A549 (cell line): ENCODE measurements at regions not wholly inside any gene's neighbourhood (a gene's known extent, or its start where the extent isn't known, plus 50 kb on each side); places are given as distances from the start of the nearest gene placed in this dataset.

Source experiments
- ATAC-seq, 2 experiments: fragments of 200-7000 bp in 1 of 2; fragments of >200 bp in 1 of 2; cut with Nextera tagmentation in 1 of 2; cut with Tn5 transposase in 1 of 2; 3 replicates each; pipeline versions ENCODE4 v1.8.0 to v1.9.1; 2018 to 2020; ENCODE audit warnings: mild to moderate bottlenecking in 1 of 2, moderate library complexity in 1 of 2
- CTCF ChIA-PET: fragments of 300-600 bp; sonication (Branson Sonifier 250); formaldehyde crosslinking; extraction: SDS; loops from one replicate; lab custom pipeline; 2021; ENCODE audit warnings: antibody characterized with exemption, inconsistent platforms; lab: Yijun Ruan, JAX
- POLR2A ChIA-PET: fragments of 350-600 bp; formaldehyde crosslinking; extraction: SDS; loops from one replicate; lab custom pipeline; 2021; ENCODE audit warnings: antibody characterized with exemption, inconsistent platforms; lab: Yijun Ruan, JAX
- DNase-seq, 2 experiments: peaks; one replicate each; pipeline versions ENCODE4 v3.0.0 to v3.0.0-alpha.2; 2011 to 2016; ENCODE audit warnings: low read depth in 1 of 2, low spot score in 1 of 2
- FAIRE-seq: peaks from 2 replicates; lab custom pipeline; 2011; peaks lifted over from hg19 to GRCh38; lab: Jason Lieb, UNC
- H3K27ac ChIP-seq, 2 experiments: fragments of >200 bp; sonication (Bioruptor Twin); formaldehyde crosslinking; 3 replicates each; pipeline ENCODE4 v1.5.1; 2016 to 2017
- H3K4me1 ChIP-seq: fragments of >200 bp; sonication (Bioruptor Twin); formaldehyde crosslinking; 3 replicates; pipeline ENCODE4 v1.6.1; 2016
- H3K4me2 ChIP-seq: fragments of >200 bp; sonication (Bioruptor Twin); formaldehyde crosslinking; 3 replicates; pipeline ENCODE4 v1.6.1; 2016
- H3K4me3 ChIP-seq: fragments of >200 bp; sonication (Bioruptor Twin); formaldehyde crosslinking; 3 replicates; pipeline ENCODE4 v1.5.1; 2016
- H3K9me3 ChIP-seq: fragments of >200 bp; sonication (Bioruptor Twin); formaldehyde crosslinking; 3 replicates; pipeline ENCODE4 v1.6.1; 2016
- ATOH8 ChIP-seq: fragments of 250-450 bp; sonication (Bioruptor Pico); IDR thresholded peaks from 2 replicates; pipeline ENCODE4 v1.5.0; 2020; ENCODE audit warnings: low read depth, mild to moderate bottlenecking, moderate library complexity
- BCL3 ChIP-seq: fragments of >200 bp; sonication (Bioruptor Twin); formaldehyde crosslinking; IDR thresholded peaks from 3 replicates; pipeline ENCODE4 v1.6.1; 2016
- CBX2 ChIP-seq: fragments of 200-600 bp; sonication (generic); IDR thresholded peaks from 2 replicates; pipeline ENCODE4 v1.6.1; 2016; ENCODE audit warnings: low read depth, mild to moderate bottlenecking, borderline replicate concordance
- CBX8 ChIP-seq: fragments of 200-600 bp; sonication (generic); IDR thresholded peaks from 2 replicates; pipeline ENCODE4 v1.6.1; 2016
- CEBPB ChIP-seq, 2 experiments: fragments of >200 bp in 1 of 2; sonication (Bioruptor Twin) in 1 of 2; formaldehyde crosslinking in 1 of 2; IDR thresholded peaks; 2 replicates each; pipeline ENCODE4 v1.6.1; 2012 to 2016
- EHMT2 ChIP-seq: fragments of 200-600 bp; sonication (generic); IDR thresholded peaks from 2 replicates; pipeline ENCODE4 v1.6.1; 2016; ENCODE audit warnings: antibody characterized with exemption, low read depth, mild to moderate bottlenecking, moderate library complexity
- ESRRA ChIP-seq: fragments of 150-350 bp; IDR thresholded peaks from 2 replicates; pipeline ENCODE4 v1.6.1; 2014; ENCODE audit warnings: mild to moderate bottlenecking, low read length, borderline replicate concordance
- FOXS1 ChIP-seq: fragments of 250-450 bp; sonication (Bioruptor Pico); IDR thresholded peaks from 2 replicates; pipeline ENCODE4 v1.5.0; 2020; ENCODE audit warnings: mild to moderate bottlenecking, moderate library complexity
- HMGXB4 ChIP-seq: fragments of 250-450 bp; sonication (Bioruptor Pico); IDR thresholded peaks from 2 replicates; pipeline ENCODE4 v1.5.0; 2021; ENCODE audit warnings: mild to moderate bottlenecking, moderate library complexity, borderline replicate concordance
- HOXB5 ChIP-seq: fragments of 250-450 bp; sonication (Bioruptor Pico); IDR thresholded peaks from 2 replicates; pipeline ENCODE4 v1.5.0; 2020; ENCODE audit warnings: mild to moderate bottlenecking, moderate library complexity
- JUNB ChIP-seq: fragments of >200 bp; sonication (Bioruptor Twin); formaldehyde crosslinking; IDR thresholded peaks from 2 replicates; pipeline ENCODE4 v1.6.1; 2016
- KDM1A ChIP-seq: fragments of 200-600 bp; sonication (generic); IDR thresholded peaks from 2 replicates; pipeline ENCODE4 v1.6.1; 2016; ENCODE audit warnings: low read depth, mild to moderate bottlenecking
- KDM5A ChIP-seq: fragments of 200-600 bp; sonication (generic); IDR thresholded peaks from 2 replicates; pipeline ENCODE4 v1.6.1; 2016; ENCODE audit warnings: antibody characterized with exemption, mild to moderate bottlenecking
- MYC ChIP-seq: IDR thresholded peaks from 2 replicates; pipeline ENCODE4 v1.6.1; 2012; ENCODE audit warnings: mild to moderate bottlenecking, inconsistent platforms, low read length, improper control_type of control experiment, borderline replicate concordance
- NR3C1 ChIP-seq: fragments of >200 bp; sonication (Bioruptor Twin); formaldehyde crosslinking; IDR thresholded peaks from 3 replicates; pipeline ENCODE4 v1.6.1; 2017
- PHF8 ChIP-seq: fragments of 200-600 bp; sonication (generic); IDR thresholded peaks from 2 replicates; pipeline ENCODE4 v1.6.1; 2016; ENCODE audit warnings: low read depth, mild to moderate bottlenecking, antibody characterized with exemption, moderate library complexity, borderline replicate concordance
- RAD21 ChIP-seq, 2 experiments: fragments of >200 bp in 1 of 2; sonication (Bioruptor Twin) in 1 of 2; formaldehyde crosslinking in 1 of 2; IDR thresholded peaks in 1 of 2; conservative IDR thresholded peaks in 1 of 2; 2 replicates in 1 of 2; 3 replicates in 1 of 2; pipeline ENCODE4 v1.6.1; 2012 to 2018; ENCODE audit warnings: inconsistent platforms in 1 of 2
- RCOR1 ChIP-seq: fragments of 150-350 bp; IDR thresholded peaks from 2 replicates; pipeline ENCODE4 v1.6.1; 2014; ENCODE audit warnings: antibody characterized with exemption, low read length, low read depth
- REST ChIP-seq: fragments of 200-600 bp; sonication (generic); IDR thresholded peaks from 2 replicates; pipeline ENCODE4 v1.6.1; 2016; ENCODE audit warnings: antibody characterized with exemption, mild to moderate bottlenecking, moderate library complexity
- RFX5 ChIP-seq: fragments of 450-650 bp; IDR thresholded peaks from 2 replicates; pipeline ENCODE4 v1.7.1; 2014; ENCODE audit warnings: antibody characterized with exemption, mild to moderate bottlenecking, moderate library complexity
- RNF2 ChIP-seq: fragments of 200-600 bp; sonication (generic); IDR thresholded peaks from 2 replicates; pipeline ENCODE4 v1.6.1; 2016; ENCODE audit warnings: low read depth, mild to moderate bottlenecking, antibody characterized with exemption, moderate library complexity, borderline replicate concordance
- SREBF2 ChIP-seq: fragments of 450-650 bp; IDR thresholded peaks from 2 replicates; pipeline ENCODE4 v1.6.1; 2014; ENCODE audit warnings: mild to moderate bottlenecking, moderate library complexity
- ZC3H11A ChIP-seq: fragments of 450-650 bp; IDR thresholded peaks from 2 replicates; pipeline ENCODE4 v1.6.1; 2014; ENCODE audit warnings: antibody characterized with exemption, mild to moderate bottlenecking
- ZFP36 ChIP-seq: fragments of 450-650 bp; IDR thresholded peaks from 2 replicates; pipeline ENCODE4 v1.6.1; 2014; ENCODE audit warnings: borderline replicate concordance; ENCODE audit not compliant: partially characterized antibody
- WGBS: methylation state at CpG from one replicate; pipeline ENCODE4 v1.1.6; 2017; ENCODE audit errors: missing lambda C conversion rate; 5-methylcytosine and 5-hydroxymethylcytosine counted together
- TF ChIP-seq, protein P1 (sequence below): IDR thresholded peaks from 2 replicates; pipeline ENCODE4 v1.6.1; 2012
- TF ChIP-seq, protein P2 (sequence below): fragments of >200 bp; sonication (Bioruptor Twin); formaldehyde crosslinking; IDR thresholded peaks from 3 replicates; pipeline ENCODE4 v1.5.1; 2016

- WGBS: 11% methylated on average over 2 of the region's 2 CpGs
Observed at GRCh38 chr2:221212105-221212504, 360.0 kb downstream of the EPHA4 start.

GRCh38 chr2:221215487-221215886 is 356.6 kb downstream of the EPHA4 start:
- TF ChIP-seq NR3C1 (no peak), MYC (no peak), PHF8 (no peak), HMGXB4 (CRISPR knock-in tag) (no peak), ZC3H11A (no peak), CEBPB (IDR thresholded peaks at IDR 0.05) (no peak), KDM1A (no peak), ATOH8 (no peak), CBX2 (no peak), FOXS1 (CRISPR knock-in tag) (no peak), SREBF2 (no peak), KDM5A (no peak), REST (no peak), RAD21 (conservative IDR thresholded peaks at IDR 0.05 in 1 of 2, IDR thresholded peaks at IDR 0.05 in 1 of 2) (no peak), RNF2 (no peak), CBX8 (no peak), BCL3 (no peak), RFX5 (no peak)
- TF ChIP-seq, protein P1, sequence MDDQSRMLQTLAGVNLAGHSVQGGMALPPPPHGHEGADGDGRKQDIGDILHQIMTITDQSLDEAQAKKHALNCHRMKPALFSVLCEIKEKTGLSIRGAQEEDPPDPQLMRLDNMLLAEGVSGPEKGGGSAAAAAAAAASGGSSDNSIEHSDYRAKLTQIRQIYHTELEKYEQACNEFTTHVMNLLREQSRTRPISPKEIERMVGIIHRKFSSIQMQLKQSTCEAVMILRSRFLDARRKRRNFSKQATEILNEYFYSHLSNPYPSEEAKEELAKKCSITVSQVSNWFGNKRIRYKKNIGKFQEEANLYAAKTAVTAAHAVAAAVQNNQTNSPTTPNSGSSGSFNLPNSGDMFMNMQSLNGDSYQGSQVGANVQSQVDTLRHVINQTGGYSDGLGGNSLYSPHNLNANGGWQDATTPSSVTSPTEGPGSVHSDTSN: no peak
- TF ChIP-seq, protein P2, sequence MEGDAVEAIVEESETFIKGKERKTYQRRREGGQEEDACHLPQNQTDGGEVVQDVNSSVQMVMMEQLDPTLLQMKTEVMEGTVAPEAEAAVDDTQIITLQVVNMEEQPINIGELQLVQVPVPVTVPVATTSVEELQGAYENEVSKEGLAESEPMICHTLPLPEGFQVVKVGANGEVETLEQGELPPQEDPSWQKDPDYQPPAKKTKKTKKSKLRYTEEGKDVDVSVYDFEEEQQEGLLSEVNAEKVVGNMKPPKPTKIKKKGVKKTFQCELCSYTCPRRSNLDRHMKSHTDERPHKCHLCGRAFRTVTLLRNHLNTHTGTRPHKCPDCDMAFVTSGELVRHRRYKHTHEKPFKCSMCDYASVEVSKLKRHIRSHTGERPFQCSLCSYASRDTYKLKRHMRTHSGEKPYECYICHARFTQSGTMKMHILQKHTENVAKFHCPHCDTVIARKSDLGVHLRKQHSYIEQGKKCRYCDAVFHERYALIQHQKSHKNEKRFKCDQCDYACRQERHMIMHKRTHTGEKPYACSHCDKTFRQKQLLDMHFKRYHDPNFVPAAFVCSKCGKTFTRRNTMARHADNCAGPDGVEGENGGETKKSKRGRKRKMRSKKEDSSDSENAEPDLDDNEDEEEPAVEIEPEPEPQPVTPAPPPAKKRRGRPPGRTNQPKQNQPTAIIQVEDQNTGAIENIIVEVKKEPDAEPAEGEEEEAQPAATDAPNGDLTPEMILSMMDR: no peak
- no peak for DNase-seq
- WGBS: 90% methylated on average over 1 of the region's 1 CpG
- Histone ChIP-seq H3K9me3 (no peaks in the 10 kb centered on the region), H3K4me3 (no peak overlapping the region), H3K4me1 (no peaks in the 10 kb centered on the region), H3K4me2 (no peak overlapping the region), H3K27ac (no peak overlapping the region)
- ChIA-PET CTCF (no interaction called here), POLR2A (no interaction called here)
- no peak for FAIRE-seq
- no peak for ATAC-seq

More at GRCh38 chr2:221212105-221212504, 360.0 kb downstream of the EPHA4 start:
- no peaks in the 10 kb centered on the region for H3K9me3 ChIP-seq
- no peaks in the 10 kb centered on the region for H3K4me1 ChIP-seq
- ChIA-PET CTCF (no interaction called here), POLR2A (no interaction called here)
- DNase-seq (no peak), FAIRE-seq (no peak), ATAC-seq (no peak)
- no peak overlapping the region for H3K4me2 ChIP-seq
- H3K27ac ChIP-seq: no peak overlapping the region
- no peak for TF ChIP-seq JUNB
- no peak for TF ChIP-seq RCOR1
- TF ChIP-seq ESRRA: no peak
- TF ChIP-seq EHMT2: no peak
- TF ChIP-seq ZFP36: no peak
- no peak for TF ChIP-seq HOXB5 (CRISPR knock-in tag)
- no peak overlapping the region for H3K4me3 ChIP-seq
